Astrocyte (in vitro differentiated cells and primary cell): ENCODE measurements at regions not wholly inside any gene's neighbourhood (a gene's known extent, or its start where the extent isn't known, plus 50 kb on each side); places are given as distances from the start of the nearest gene placed in this dataset.

Experiments
- EZH2 ChIP-seq: IDR thresholded peaks from 2 replicates; pipeline ENCODE4 v1.6.1; 2012; ENCODE audit warnings: mild to moderate bottlenecking, low read length, inconsistent platforms; ENCODE audit not compliant: insufficient read depth
- TF ChIP-seq, protein P1 (sequence below): IDR thresholded peaks from 2 replicates; pipeline ENCODE4 v1.5.1; 2011; ENCODE audit warnings: low read depth, mild to moderate bottlenecking, inconsistent platforms, low read length, moderate library complexity; ENCODE audit not compliant: insufficient read depth

DNA sequence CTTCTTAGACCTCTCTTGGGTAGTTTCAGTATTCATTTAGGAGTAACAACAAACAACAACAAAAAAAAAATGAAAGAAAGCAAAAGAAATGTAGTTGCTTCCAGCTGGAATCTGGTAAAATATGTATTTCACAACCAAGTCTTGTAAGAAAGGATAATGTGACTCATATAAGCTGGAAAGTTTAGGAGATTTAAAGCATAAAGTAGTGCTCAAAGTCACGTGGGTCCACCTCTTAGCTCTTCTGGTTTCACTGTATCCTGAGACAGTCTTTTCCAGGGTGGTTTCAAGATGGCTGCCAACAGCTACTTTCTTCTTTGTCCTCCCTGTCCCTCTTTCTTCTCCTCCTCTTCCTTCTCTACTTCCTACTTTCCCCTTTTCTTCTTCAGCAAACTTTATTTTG, 69.5 kb upstream of the CDK13 start:
- TF ChIP-seq, protein P1, sequence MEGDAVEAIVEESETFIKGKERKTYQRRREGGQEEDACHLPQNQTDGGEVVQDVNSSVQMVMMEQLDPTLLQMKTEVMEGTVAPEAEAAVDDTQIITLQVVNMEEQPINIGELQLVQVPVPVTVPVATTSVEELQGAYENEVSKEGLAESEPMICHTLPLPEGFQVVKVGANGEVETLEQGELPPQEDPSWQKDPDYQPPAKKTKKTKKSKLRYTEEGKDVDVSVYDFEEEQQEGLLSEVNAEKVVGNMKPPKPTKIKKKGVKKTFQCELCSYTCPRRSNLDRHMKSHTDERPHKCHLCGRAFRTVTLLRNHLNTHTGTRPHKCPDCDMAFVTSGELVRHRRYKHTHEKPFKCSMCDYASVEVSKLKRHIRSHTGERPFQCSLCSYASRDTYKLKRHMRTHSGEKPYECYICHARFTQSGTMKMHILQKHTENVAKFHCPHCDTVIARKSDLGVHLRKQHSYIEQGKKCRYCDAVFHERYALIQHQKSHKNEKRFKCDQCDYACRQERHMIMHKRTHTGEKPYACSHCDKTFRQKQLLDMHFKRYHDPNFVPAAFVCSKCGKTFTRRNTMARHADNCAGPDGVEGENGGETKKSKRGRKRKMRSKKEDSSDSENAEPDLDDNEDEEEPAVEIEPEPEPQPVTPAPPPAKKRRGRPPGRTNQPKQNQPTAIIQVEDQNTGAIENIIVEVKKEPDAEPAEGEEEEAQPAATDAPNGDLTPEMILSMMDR: no peak
- TF ChIP-seq EZH2: no peak
